H9 (cell line): ENCODE measurements at regions not wholly inside any gene's neighbourhood (a gene's known extent, or its start where the extent isn't known, plus 50 kb on each side); places are given as distances from the start of the nearest gene placed in this dataset.

Experiments used
- DNase-seq: peaks from one replicate; pipeline ENCODE4 v3.0.0-alpha.2; 2017
- H2AFZ ChIP-seq: one replicate; pipeline ENCODE4 v1.6.1; 2013; ENCODE audit warnings: mild to moderate bottlenecking, low read length, control low read depth, moderate library complexity
- H2AK5ac ChIP-seq: 2 replicates; pipeline ENCODE4 v1.6.1; 2013; ENCODE audit warnings: low read length, control low read depth, mixed read lengths; ENCODE audit not compliant: insufficient read length
- H2BK120ac ChIP-seq: one replicate; pipeline ENCODE4 v1.6.1; 2013; ENCODE audit warnings: low read depth, mild to moderate bottlenecking, low read length, control low read depth, inconsistent platforms; ENCODE audit not compliant: poor library complexity, severe bottlenecking
- H2BK12ac ChIP-seq: 2 replicates; pipeline ENCODE4 v1.6.1; 2013; ENCODE audit warnings: low read length, control low read depth, mixed read lengths, low read depth; ENCODE audit not compliant: insufficient read length
- H2BK15ac ChIP-seq: 2 replicates; pipeline ENCODE4 v1.6.1; 2013; ENCODE audit warnings: low read depth, low read length, control low read depth
- H2BK20ac ChIP-seq: one replicate; pipeline ENCODE4 v1.6.1; 2013; ENCODE audit warnings: low read depth, mild to moderate bottlenecking, low read length, control low read depth, inconsistent platforms; ENCODE audit not compliant: poor library complexity, severe bottlenecking
- H2BK5ac ChIP-seq: 2 replicates; pipeline ENCODE4 v1.6.1; 2013; ENCODE audit warnings: low read length, control low read depth, mixed read lengths; ENCODE audit not compliant: insufficient read length
- H3K14ac ChIP-seq: 2 replicates; pipeline ENCODE4 v1.6.1; 2013; ENCODE audit warnings: low read length, control low read depth; ENCODE audit not compliant: insufficient read depth
- H3K18ac ChIP-seq: 2 replicates; pipeline ENCODE4 v1.6.1; 2013; ENCODE audit warnings: low read depth, mild to moderate bottlenecking, mixed read lengths, low read length, control low read depth; ENCODE audit not compliant: insufficient read length
- H3K23ac ChIP-seq: 2 replicates; pipeline ENCODE4 v1.6.1; 2013; ENCODE audit warnings: low read length, control low read depth, mixed read lengths, low read depth; ENCODE audit not compliant: insufficient read length
- H3K23me2 ChIP-seq: 2 replicates; pipeline ENCODE4 v1.6.1; 2013; ENCODE audit warnings: low read depth, mild to moderate bottlenecking, mixed read lengths, low read length, control low read depth; ENCODE audit not compliant: insufficient read length, poor library complexity, severe bottlenecking
- H3K27ac ChIP-seq: 2 replicates; pipeline ENCODE4 v1.5.1; 2013; ENCODE audit warnings: low read length, control low read depth, mixed read lengths, low read depth; ENCODE audit not compliant: insufficient read length
- H3K27me3 ChIP-seq: 2 replicates; pipeline ENCODE4 v1.6.1; 2013; ENCODE audit warnings: low read length, control low read depth, inconsistent platforms; ENCODE audit not compliant: insufficient read depth
- H3K4ac ChIP-seq: 2 replicates; pipeline ENCODE4 v1.6.1; 2013; ENCODE audit warnings: low read depth, mild to moderate bottlenecking, control low read depth, inconsistent platforms, low read length, moderate library complexity
- H3K4me1 ChIP-seq: 2 replicates; pipeline ENCODE4 v1.6.1; 2013; ENCODE audit warnings: low read length, control low read depth, inconsistent platforms; ENCODE audit not compliant: insufficient read depth
- H3K4me2 ChIP-seq: 2 replicates; pipeline ENCODE4 v1.6.1; 2013; ENCODE audit warnings: low read length, control low read depth, mixed read lengths; ENCODE audit not compliant: insufficient read length, insufficient read depth
- H3K56ac ChIP-seq: 2 replicates; pipeline ENCODE4 v1.6.1; 2013; ENCODE audit warnings: low read depth, mild to moderate bottlenecking, mixed read lengths, low read length, control low read depth; ENCODE audit not compliant: insufficient read length
- H3K79me1 ChIP-seq: 2 replicates; pipeline ENCODE4 v1.6.1; 2013; ENCODE audit warnings: low read depth, mild to moderate bottlenecking, moderate library complexity, low read length, control low read depth, inconsistent platforms; ENCODE audit not compliant: insufficient read depth, poor library complexity, severe bottlenecking
- H3K79me2 ChIP-seq: 2 replicates; pipeline ENCODE4 v1.6.1; 2013; ENCODE audit warnings: low read length, control low read depth, inconsistent platforms; ENCODE audit not compliant: insufficient read depth
- H3K9ac ChIP-seq: 2 replicates; pipeline ENCODE4 v1.6.1; 2013; ENCODE audit warnings: low read length, control low read depth, mixed read lengths; ENCODE audit not compliant: insufficient read length; ENCODE audit errors: extremely low read depth
- H3K9me3 ChIP-seq: one replicate; pipeline ENCODE4 v1.6.1; 2013; ENCODE audit warnings: low read depth, low read length, inconsistent platforms; ENCODE audit not compliant: control insufficient read depth
- H3T11ph ChIP-seq: one replicate; pipeline ENCODE4 v1.6.1; 2013; ENCODE audit warnings: mild to moderate bottlenecking, low read length, control low read depth, inconsistent platforms
- H4K20me1 ChIP-seq: one replicate; pipeline ENCODE4 v1.6.1; 2013; ENCODE audit not compliant: control insufficient read depth, insufficient read length, insufficient read depth
- H4K5ac ChIP-seq: 2 replicates; pipeline ENCODE4 v1.6.1; 2013; ENCODE audit warnings: low read depth, mild to moderate bottlenecking, mixed read lengths, low read length, control low read depth; ENCODE audit not compliant: insufficient read length
- H4K8ac ChIP-seq: replicated peaks from 2 replicates; pipeline ENCODE4 v1.6.1; 2013; ENCODE audit warnings: low read length, control low read depth, mixed read lengths, low read depth; ENCODE audit not compliant: insufficient read length
- H4K91ac ChIP-seq: 2 replicates; pipeline ENCODE4 v1.6.1; 2013; ENCODE audit warnings: low read depth, mild to moderate bottlenecking, moderate library complexity, mixed read lengths, low read length, control low read depth; ENCODE audit not compliant: insufficient read length
- H3K27ac Mint-ChIP-seq, 3 experiments: 2 replicates in 2 of 3; 3 replicates in 1 of 3; pipeline ENCODE4 v1.8.0; 2020 to 2021; ENCODE audit warnings: mixed read lengths in 3 of 3, mild to moderate bottlenecking in 1 of 3, moderate library complexity in 1 of 3
- H3K27me3 Mint-ChIP-seq: 2 replicates; pipeline ENCODE4 v1.8.0; 2021; ENCODE audit warnings: low read depth, mild to moderate bottlenecking, moderate library complexity, mixed read lengths
- H3K36me3 Mint-ChIP-seq, 3 experiments: 2 replicates in 2 of 3; 3 replicates in 1 of 3; pipeline ENCODE4 v1.8.0; 2020 to 2021; ENCODE audit warnings: low read depth in 3 of 3, mixed read lengths in 3 of 3; ENCODE audit not compliant: insufficient read depth in 1 of 3
- H3K4me1 Mint-ChIP-seq, 2 experiments: 2 replicates each; pipeline ENCODE4 v1.8.0; 2020; ENCODE audit warnings: mixed read lengths in 2 of 2
- H3K4me3 Mint-ChIP-seq, 2 experiments: 2 replicates in 1 of 2; 3 replicates in 1 of 2; pipeline ENCODE4 v1.8.0; 2020 to 2021; ENCODE audit warnings: mild to moderate bottlenecking in 2 of 2, mixed read lengths in 2 of 2, moderate library complexity in 1 of 2
- H3K9me3 Mint-ChIP-seq, 2 experiments: 2 replicates in 1 of 2; 3 replicates in 1 of 2; pipeline ENCODE4 v1.8.0; 2020; ENCODE audit warnings: mild to moderate bottlenecking in 2 of 2, mixed read lengths in 2 of 2, moderate library complexity in 1 of 2
- WGBS: extraction: QIAGEN DNeasy Blood & Tissue Kit; methylation state at CpG from one replicate; pipeline ENCODE4 v1.1.7; 2013; ENCODE audit warnings: missing lambda C conversion rate, low lambda C conversion rate, mixed read lengths; ENCODE audit not compliant: insufficient read length; ENCODE audit errors: extremely low coverage; 5-methylcytosine and 5-hydroxymethylcytosine counted together
- TF ChIP-seq, protein P1 (sequence below): fragments of 200-600 bp; sonication (generic); conservative IDR thresholded peaks from 3 replicates; pipeline ENCODE4 v1.8.0; 2021; ENCODE audit warnings: antibody characterized with exemption, mild to moderate bottlenecking

DNA sequence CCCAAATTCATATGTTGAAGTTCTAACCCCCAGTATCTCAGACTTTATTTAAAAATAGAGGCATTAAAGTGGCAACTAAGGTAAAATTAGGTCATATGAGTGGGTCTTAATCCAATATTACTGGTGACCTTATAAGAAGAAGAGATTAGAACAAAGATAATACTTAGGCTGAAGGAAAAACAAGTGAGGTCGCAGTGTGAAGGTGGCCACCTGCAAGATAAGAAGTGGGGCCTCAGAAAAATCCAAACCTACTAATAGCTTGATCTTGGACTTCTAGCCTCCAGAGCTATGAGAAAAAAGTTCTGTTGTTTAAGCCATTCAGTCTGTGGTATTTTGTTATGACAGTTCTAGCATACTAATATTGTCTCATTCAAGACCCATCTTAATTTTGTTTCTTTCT, 159.9 kb upstream of the PEX5L start:
- WGBS: no CpG with 5 or more reads among the region's 1 CpG
- Mint-ChIP-seq H3K9me3 (no peaks in the 10 kb centered on the region; a peak in 1 of 5 replicates), H3K27me3 (no peaks in the 10 kb centered on the region), H3K36me3 (no peaks in the 10 kb centered on the region), H3K4me3 (no peak overlapping the region), H3K27ac (no peak overlapping the region), H3K4me1 (peaks cover 2% of the 10 kb centered on the region in 2 experiments; a peak in 1 of 4 replicates)
- H3K9ac ChIP-seq: no peak overlapping the region
- no peaks in the 10 kb centered on the region for H3K23me2 ChIP-seq
- H2AFZ ChIP-seq: no peak overlapping the region
- H4K20me1 ChIP-seq: no peaks in the 10 kb centered on the region
- no peaks in the 10 kb centered on the region for H3K4me1 ChIP-seq
- no peaks in the 10 kb centered on the region for H3K9me3 ChIP-seq
- no peak overlapping the region for H3K18ac ChIP-seq
- H3K14ac ChIP-seq: no peak overlapping the region
- H4K8ac ChIP-seq: no peak overlapping the region
- no peak overlapping the region for H2BK5ac ChIP-seq
- no peak overlapping the region for H2BK120ac ChIP-seq
- DNase-seq: no peak
- H3K27ac ChIP-seq: no peak overlapping the region
- no peak overlapping the region for H3K56ac ChIP-seq
- H2AK5ac ChIP-seq: no peak overlapping the region
- H2BK20ac ChIP-seq: no peak overlapping the region
- H3T11ph ChIP-seq: no peak overlapping the region
- no peak overlapping the region for H4K5ac ChIP-seq
- H3K4ac ChIP-seq: no peak overlapping the region
- no peaks in the 10 kb centered on the region for H3K79me1 ChIP-seq
- no peak overlapping the region for H3K4me2 ChIP-seq
- no peak overlapping the region for H4K91ac ChIP-seq
- no peak overlapping the region for H3K23ac ChIP-seq
- H2BK12ac ChIP-seq: no peak overlapping the region
- no peaks in the 10 kb centered on the region for H3K27me3 ChIP-seq
- H2BK15ac ChIP-seq: no peak overlapping the region
- TF ChIP-seq, protein P1, sequence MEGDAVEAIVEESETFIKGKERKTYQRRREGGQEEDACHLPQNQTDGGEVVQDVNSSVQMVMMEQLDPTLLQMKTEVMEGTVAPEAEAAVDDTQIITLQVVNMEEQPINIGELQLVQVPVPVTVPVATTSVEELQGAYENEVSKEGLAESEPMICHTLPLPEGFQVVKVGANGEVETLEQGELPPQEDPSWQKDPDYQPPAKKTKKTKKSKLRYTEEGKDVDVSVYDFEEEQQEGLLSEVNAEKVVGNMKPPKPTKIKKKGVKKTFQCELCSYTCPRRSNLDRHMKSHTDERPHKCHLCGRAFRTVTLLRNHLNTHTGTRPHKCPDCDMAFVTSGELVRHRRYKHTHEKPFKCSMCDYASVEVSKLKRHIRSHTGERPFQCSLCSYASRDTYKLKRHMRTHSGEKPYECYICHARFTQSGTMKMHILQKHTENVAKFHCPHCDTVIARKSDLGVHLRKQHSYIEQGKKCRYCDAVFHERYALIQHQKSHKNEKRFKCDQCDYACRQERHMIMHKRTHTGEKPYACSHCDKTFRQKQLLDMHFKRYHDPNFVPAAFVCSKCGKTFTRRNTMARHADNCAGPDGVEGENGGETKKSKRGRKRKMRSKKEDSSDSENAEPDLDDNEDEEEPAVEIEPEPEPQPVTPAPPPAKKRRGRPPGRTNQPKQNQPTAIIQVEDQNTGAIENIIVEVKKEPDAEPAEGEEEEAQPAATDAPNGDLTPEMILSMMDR: no peak
- H3K79me2 ChIP-seq: no peaks in the 10 kb centered on the region
